Naive thymus-derived CD4-positive, alpha-beta T cell (primary cell): ENCODE measurements at regions not wholly inside any gene's neighbourhood (a gene's known extent, or its start where the extent isn't known, plus 50 kb on each side); places are given as distances from the start of the nearest gene placed in this dataset.
"Not testable (repeated sequence)": the region's sequence is repeated elsewhere in the genome, so short reads cannot be mapped to it uniquely, and the experiment has no call there.

Experiments used
- ATAC-seq: fragments of 150-1000 bp; cut with Tn5 transposase; 2 replicates; pipeline ENCODE4 v1.10.0; 2021; ENCODE audit warnings: mild to moderate bottlenecking, moderate library complexity
- CTCF ChIA-PET: fragments of 350-600 bp; sonication (Branson Sonifier 250); formaldehyde crosslinking; loops from one replicate; lab custom pipeline; 2021; ENCODE audit warnings: antibody characterized with exemption; lab: Charles Lee
- POLR2A ChIA-PET: fragments of 350-600 bp; sonication (Branson Sonifier 250); formaldehyde crosslinking; loops from one replicate; lab custom pipeline; 2021; ENCODE audit warnings: antibody characterized with exemption, inconsistent platforms; lab: Charles Lee
- DNase-seq, 9 donors: peaks; one replicate each; pipeline versions ENCODE4 v3.0.0 to v3.0.0-alpha.2; 2020 to 2022; ENCODE audit warnings: mixed read lengths in 1 of 9
- H3K27ac ChIP-seq: one replicate; pipeline ENCODE4 v1.7.0; 2013; ENCODE audit warnings: mild to moderate bottlenecking, low read depth, low read length, moderate library complexity
- H3K27me3 ChIP-seq, 2 donors: one replicate each; pipeline ENCODE4 v1.7.0; 2013; ENCODE audit warnings: low read length in 2 of 2, mild to moderate bottlenecking in 2 of 2, moderate library complexity in 2 of 2; ENCODE audit not compliant: control insufficient read depth in 2 of 2, insufficient read depth in 2 of 2
- H3K36me3 ChIP-seq, 3 experiments: 1 replicate in 2 of 3; 2 replicates in 1 of 3; pipeline ENCODE4 v1.7.0; 2013; ENCODE audit warnings: low read length in 3 of 3, mild to moderate bottlenecking in 3 of 3, moderate library complexity in 1 of 3; ENCODE audit not compliant: insufficient read depth in 3 of 3, control insufficient read depth in 2 of 3
- H3K4me1 ChIP-seq, 2 donors: one replicate each; pipeline ENCODE4 v1.7.0; 2013; ENCODE audit warnings: low read length in 2 of 2, mild to moderate bottlenecking in 2 of 2, moderate library complexity in 1 of 2; ENCODE audit not compliant: control insufficient read depth in 2 of 2, insufficient read depth in 2 of 2
- H3K4me3 ChIP-seq: 2 replicates; pipeline ENCODE4 v1.7.0; 2013; ENCODE audit warnings: mild to moderate bottlenecking, low read length
- H3K9me3 ChIP-seq, 3 experiments: 1 replicate in 2 of 3; 2 replicates in 1 of 3; pipeline ENCODE4 v1.7.0; 2013; ENCODE audit warnings: low read length in 3 of 3; ENCODE audit not compliant: control insufficient read depth in 2 of 3
- H3K27ac Mint-ChIP-seq, 9 donors: one replicate each; pipeline ENCODE4 v1.8.0; 2020 to 2022; ENCODE audit warnings: mixed read lengths in 9 of 9, mild to moderate bottlenecking in 8 of 9, moderate library complexity in 5 of 9, inconsistent platforms in 2 of 9
- H3K27me3 Mint-ChIP-seq, 5 donors: one replicate each; pipeline ENCODE4 v1.8.0; 2021 to 2022; ENCODE audit warnings: mixed read lengths in 5 of 5, mild to moderate bottlenecking in 1 of 5
- H3K36me3 Mint-ChIP-seq, 5 donors: one replicate each; pipeline ENCODE4 v1.8.0; 2020 to 2022; ENCODE audit warnings: mixed read lengths in 5 of 5, mild to moderate bottlenecking in 3 of 5, inconsistent platforms in 1 of 5
- H3K4me1 Mint-ChIP-seq, 7 donors: one replicate each; pipeline ENCODE4 v1.8.0; 2020 to 2022; ENCODE audit warnings: mixed read lengths in 7 of 7, mild to moderate bottlenecking in 3 of 7, inconsistent platforms in 1 of 7
- H3K4me3 Mint-ChIP-seq, 10 donors: one replicate each; pipeline ENCODE4 v1.8.0; 2020 to 2022; ENCODE audit warnings: mild to moderate bottlenecking in 10 of 10, mixed read lengths in 10 of 10, moderate library complexity in 6 of 10, inconsistent platforms in 2 of 10
- H3K9me3 Mint-ChIP-seq, 11 donors: one replicate each; pipeline ENCODE4 v1.8.0; 2020 to 2022; ENCODE audit warnings: mixed read lengths in 11 of 11, mild to moderate bottlenecking in 4 of 11, inconsistent platforms in 1 of 11, moderate library complexity in 1 of 11
- intact Hi-C, 2 donors: fragments of 100-400 bp; cut with micrococcal nuclease; formaldehyde crosslinking; loops; one replicate each; pipeline ENCODE4 v1.15.1; 2023

- H3K9me3 Mint-ChIP-seq = peaks cover 0 to 4% (median 0%) of the 10 kb centered on the region in 11 donors
- ATAC-seq = no peak
- H3K36me3 Mint-ChIP-seq = no peaks in the 10 kb centered on the region
- no peak overlapping the region for H3K4me3 Mint-ChIP-seq
- no peak overlapping the region for H3K27ac Mint-ChIP-seq
- no peaks in the 10 kb centered on the region for H3K36me3 ChIP-seq
- H3K27me3 Mint-ChIP-seq = peaks cover 5 to 23% (median 7%) of the 10 kb centered on the region in 5 donors
- POLR2A ChIA-PET = no interaction called here
- DNase-seq = no peak
- H3K4me3 ChIP-seq = no peak overlapping the region
- CTCF ChIA-PET = no interaction called here
- no peaks in the 10 kb centered on the region for H3K9me3 ChIP-seq
- no peaks in the 10 kb centered on the region for H3K4me1 ChIP-seq
- no peak overlapping the region for H3K27ac ChIP-seq
- intact Hi-C loops = no loop called here
- H3K4me1 Mint-ChIP-seq = no peaks in the 10 kb centered on the region
- no peaks in the 10 kb centered on the region for H3K27me3 ChIP-seq
Measured at GRCh38 chr5:127206320-127207113, 84.1 kb upstream of the MEGF10 start.

GRCh38 chr5:127210042-127210441 lies 80.6 kb upstream of the MEGF10 start:
- H3K27me3 Mint-ChIP-seq = peaks cover 0 to 12% (median 5%) of the 10 kb centered on the region in 5 donors
- H3K4me1 Mint-ChIP-seq = no peaks in the 10 kb centered on the region
- peaks cover 0 to 8% (median 2%) of the 10 kb centered on the region in 11 donors for H3K9me3 Mint-ChIP-seq
- H3K4me3 Mint-ChIP-seq = no peak overlapping the region
- H3K4me3 ChIP-seq = no peak overlapping the region
- no peak overlapping the region for H3K27ac Mint-ChIP-seq
- H3K27me3 ChIP-seq = no peaks in the 10 kb centered on the region
- no peaks in the 10 kb centered on the region for H3K4me1 ChIP-seq
- intact Hi-C loops = no loop called here
- ATAC-seq (no peak), DNase-seq (no peak)
- no peaks in the 10 kb centered on the region for H3K36me3 ChIP-seq
- H3K9me3 ChIP-seq = no peaks in the 10 kb centered on the region
- CTCF ChIA-PET = no interaction called here
- no peaks in the 10 kb centered on the region for H3K36me3 Mint-ChIP-seq
- H3K27ac ChIP-seq = no peak overlapping the region
- POLR2A ChIA-PET = no interaction called here

GRCh38 chr5:127213231-127213630 lies 77.4 kb upstream of the MEGF10 start:
- Mint-ChIP-seq H3K36me3 (peaks cover 0 to 10% (median 5%) of the 10 kb centered on the region in 5 donors), H3K27me3 (peaks cover 0 to 14% (median 8%) of the 10 kb centered on the region in 5 donors), H3K27ac (no peak overlapping the region), H3K9me3 (peaks cover 0 to 15% (median 5%) of the 10 kb centered on the region in 11 donors), H3K4me3 (no peak overlapping the region), H3K4me1 (no peaks in the 10 kb centered on the region)
- no peak for DNase-seq
- H3K36me3 ChIP-seq = no peaks in the 10 kb centered on the region
- H3K4me1 ChIP-seq = no peaks in the 10 kb centered on the region
- intact Hi-C loops = no loop called here
- H3K27ac ChIP-seq = no peak overlapping the region
- no peaks in the 10 kb centered on the region for H3K9me3 ChIP-seq
- no peak overlapping the region for H3K4me3 ChIP-seq
- H3K27me3 ChIP-seq = no peaks in the 10 kb centered on the region
- CTCF ChIA-PET = no interaction called here
- POLR2A ChIA-PET = no interaction called here
- ATAC-seq = no peak

GRCh38 chr5:127216143-127216542 lies 74.5 kb upstream of the MEGF10 start:
- DNase-seq = no peak
- ATAC-seq = no peak
- no peak overlapping the region for H3K27ac ChIP-seq
- Mint-ChIP-seq H3K9me3 (peaks cover under 1 to 24% (median 11%) of the 10 kb centered on the region in 11 donors), H3K4me1 (no peaks in the 10 kb centered on the region), H3K27me3 (peaks cover 0 to 14% (median 12%) of the 10 kb centered on the region in 5 donors), H3K4me3 (no peak overlapping the region), H3K36me3 (peaks cover 0 to 21% (median 11%) of the 10 kb centered on the region in 5 donors), H3K27ac (no peak overlapping the region)
- H3K36me3 ChIP-seq = no peaks in the 10 kb centered on the region
- intact Hi-C loops = no loop called here
- no peaks in the 10 kb centered on the region for H3K27me3 ChIP-seq
- H3K4me1 ChIP-seq = no peaks in the 10 kb centered on the region
- H3K4me3 ChIP-seq = no peak overlapping the region
- ChIA-PET POLR2A (no interaction called here), CTCF (interaction anchor here (1.0 kb wide), 1 partner anchor 8 kb away, joined by 3 read pairs; no protein-coding TSS in a partner anchor)
- no peaks in the 10 kb centered on the region for H3K9me3 ChIP-seq

- peaks cover 0 to 14% (median 12%) of the 10 kb centered on the region in 5 donors for H3K27me3 Mint-ChIP-seq
- POLR2A ChIA-PET = no interaction called here
- H3K4me1 Mint-ChIP-seq = no peaks in the 10 kb centered on the region
- peaks cover 2 to 33% (median 13%) of the 10 kb centered on the region in 11 donors for H3K9me3 Mint-ChIP-seq
- Histone ChIP-seq H3K27me3 (no peaks in the 10 kb centered on the region), H3K36me3 (no peaks in the 10 kb centered on the region), H3K4me3 (no peak overlapping the region), H3K27ac (no peak overlapping the region), H3K9me3 (no peaks in the 10 kb centered on the region), H3K4me1 (no peaks in the 10 kb centered on the region)
- ATAC-seq (no peak), DNase-seq (no peak)
- H3K4me3 Mint-ChIP-seq = no peak overlapping the region
- intact Hi-C loops = no loop called here
- CTCF ChIA-PET = no interaction called here
- H3K36me3 Mint-ChIP-seq = peaks cover 0 to 21% (median 12%) of the 10 kb centered on the region in 5 donors
- H3K27ac Mint-ChIP-seq = no peak overlapping the region
Measured at GRCh38 chr5:127216898-127217675, 73.5 kb upstream of the MEGF10 start.

- POLR2A ChIA-PET, DNase-seq, H3K36me3 ChIP-seq, H3K4me3 ChIP-seq, H3K27me3 ChIP-seq, H3K9me3 ChIP-seq, H3K4me1 Mint-ChIP-seq, H3K27ac Mint-ChIP-seq, H3K4me1 ChIP-seq, H3K4me3 Mint-ChIP-seq, ATAC-seq, CTCF ChIA-PET, H3K27ac ChIP-seq: not testable (repeated sequence)
- intact Hi-C loops = loop anchor here in 1 of 2 donors (10.0 kb wide), 1 partner anchor 367 kb away; no protein-coding TSS in a partner anchor
- peaks cover 0 to 21% (median 14%) of the 10 kb centered on the region in 5 donors for H3K36me3 Mint-ChIP-seq
- peaks cover 0 to 51% (median 18%) of the 10 kb centered on the region in 11 donors for H3K9me3 Mint-ChIP-seq
- H3K27me3 Mint-ChIP-seq = peaks cover 0 to 13% (median 5%) of the 10 kb centered on the region in 5 donors
Measured at GRCh38 chr5:127221936-127222335, 68.7 kb upstream of the MEGF10 start.
